Neural progenitor cell (in vitro differentiated cells): ENCODE measurements at regions not wholly inside any gene's neighbourhood (a gene's known extent, or its start where the extent isn't known, plus 50 kb on each side); places are given as distances from the start of the nearest gene placed in this dataset.

Experiments used
- CTCF ChIP-seq: fragments of 200-600 bp; sonication (generic); IDR thresholded peaks from 2 replicates; pipeline ENCODE4 v1.5.1; 2017; ENCODE audit warnings: antibody characterized with exemption, mild to moderate bottlenecking
- EZH2 ChIP-seq: fragments of 200-600 bp; sonication (generic); IDR thresholded peaks from 2 replicates; pipeline ENCODE4 v1.6.1; 2017; ENCODE audit warnings: antibody characterized with exemption, mild to moderate bottlenecking, moderate library complexity
- EZH2phosphoT487 ChIP-seq: fragments of 200-600 bp; sonication (generic); IDR thresholded peaks from 2 replicates; pipeline ENCODE4 v1.6.1; 2017; ENCODE audit warnings: antibody characterized with exemption

DNA sequence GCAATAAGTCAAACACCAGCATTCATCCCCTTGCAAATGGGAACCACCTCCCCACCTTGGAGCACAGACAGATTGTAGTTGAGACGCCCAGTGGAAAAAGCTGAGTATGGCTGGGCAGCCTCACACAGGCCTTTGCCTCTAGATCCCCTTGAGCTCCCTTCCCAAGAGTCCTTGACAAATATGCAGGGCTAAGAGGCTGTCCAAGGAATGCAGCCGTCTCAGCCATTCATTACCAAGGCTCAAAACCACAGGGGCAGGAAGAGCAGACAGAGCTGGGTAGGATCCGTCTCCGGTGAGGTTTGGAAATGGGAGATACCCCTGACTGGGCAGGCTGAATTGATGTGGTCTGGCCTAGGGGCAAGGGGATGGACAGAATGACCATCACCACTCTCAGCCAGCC, 557.1 kb downstream of the TNS1 start:
- TF ChIP-seq CTCF (no peak), EZH2phosphoT487 (no peak), EZH2 (no peak)
